ENCODE measurements at regions not wholly inside any gene's neighbourhood (a gene's known extent, or its start where the extent isn't known, plus 50 kb on each side); places are given as distances from the start of the nearest gene placed in this dataset.
"Not testable (repeated sequence)": the region's sequence is repeated elsewhere in the genome, so short reads cannot be mapped to it uniquely, and the experiment has no call there.

GRCh38 chr2:240240781-240241180, 100.3 kb upstream of the OTOS start:
- no peak for TF ChIP-seq CTCF (IDR thresholded peaks at IDR 0.05)

GRCh38 chr2:240241572-240241971, 101.1 kb upstream of the OTOS start:
- no peaks in the 10 kb centered on the region for H3K36me3 ChIP-seq (replicated peaks in 1 of 2; ENCODE audit: control insufficient read depth in 1 of 2, insufficient read depth in 2 of 2, low read length in 2 of 2)
- no CpG with 5 or more reads among the region's 2 CpGs for WGBS (ENCODE audit: insufficient coverage)
- no peak overlapping the region for H3K4me3 Mint-ChIP-seq
- peaks cover 0 to 8% (median 1%) of the 10 kb centered on the region in 7 donors for H3K9me3 Mint-ChIP-seq
- H3K79me2 ChIP-seq (ENCODE audit: insufficient read depth, low read length): no peaks in the 10 kb centered on the region
- no peak for TF ChIP-seq CTCF (IDR thresholded peaks at IDR 0.05)
- no peaks in the 10 kb centered on the region for H4K20me1 ChIP-seq (ENCODE audit: insufficient read depth, low read length)
- H3K4me3 ChIP-seq (replicated peaks in 1 of 3; ENCODE audit: low read depth in 2 of 3, low read length in 3 of 3): no peak overlapping the region
- no peak for DNase-seq
- H3K27ac Mint-ChIP-seq: no peak overlapping the region
- no peaks in the 10 kb centered on the region for H3K4me1 ChIP-seq (ENCODE audit: control insufficient read depth in 1 of 2, insufficient read depth in 2 of 2, low read length in 2 of 2)
- no peaks in the 10 kb centered on the region for H3K9me3 ChIP-seq (replicated peaks in 1 of 2; ENCODE audit: control insufficient read depth in 1 of 2, insufficient read depth in 1 of 2, low read length in 2 of 2)
- intact Hi-C loops (cut with micrococcal nuclease): no loop called here
- H3K27me3 ChIP-seq (ENCODE audit: control insufficient read depth in 2 of 2, insufficient read depth in 2 of 2, low read length in 2 of 2): no peaks in the 10 kb centered on the region
- no peak overlapping the region for H3K27ac ChIP-seq (ENCODE audit: low read depth in 1 of 2, low read length in 2 of 2)
- no peak overlapping the region for H2AFZ ChIP-seq (ENCODE audit: insufficient read depth, low read depth, low read length, poor library complexity, severe bottlenecking)
- H3K4me1 Mint-ChIP-seq: no peaks in the 10 kb centered on the region
- peaks cover 14 to 28% (median 17%) of the 10 kb centered on the region in 3 donors for H3K27me3 Mint-ChIP-seq (ENCODE audit: low read depth in 3 of 3)
- no peak overlapping the region for H3K4me2 ChIP-seq (replicated peaks; ENCODE audit: extremely low read depth, low read length, poor library complexity, severe bottlenecking)
- H3K36me3 Mint-ChIP-seq: no peaks in the 10 kb centered on the region
- no peak overlapping the region for H3K9ac ChIP-seq (ENCODE audit: insufficient read depth, low read length, poor library complexity, severe bottlenecking)

More at GRCh38 chr2:240240781-240241180, 100.3 kb upstream of the OTOS start:
- DNase-seq: no peak
- H3K36me3 ChIP-seq (replicated peaks in 1 of 2; ENCODE audit: control insufficient read depth in 1 of 2, insufficient read depth in 2 of 2, low read length in 2 of 2): no peaks in the 10 kb centered on the region
- no CpG with 5 or more reads among the region's 1 CpG for WGBS (ENCODE audit: insufficient coverage)
- Mint-ChIP-seq H3K9me3 (peaks cover 0 to 4% (median 0%) of the 10 kb centered on the region in 7 donors), H3K27ac (no peak overlapping the region), H3K27me3 (ENCODE audit: low read depth in 3 of 3) (peaks cover 13 to 29% (median 16%) of the 10 kb centered on the region in 3 donors), H3K36me3 (no peaks in the 10 kb centered on the region), H3K4me3 (no peak overlapping the region), H3K4me1 (no peaks in the 10 kb centered on the region)
- no peaks in the 10 kb centered on the region for H3K79me2 ChIP-seq (ENCODE audit: insufficient read depth, low read length)
- no peaks in the 10 kb centered on the region for H3K9me3 ChIP-seq (replicated peaks in 1 of 2; ENCODE audit: control insufficient read depth in 1 of 2, insufficient read depth in 1 of 2, low read length in 2 of 2)
- no peak overlapping the region for H2AFZ ChIP-seq (ENCODE audit: insufficient read depth, low read depth, low read length, poor library complexity, severe bottlenecking)
- H3K27me3 ChIP-seq (ENCODE audit: control insufficient read depth in 2 of 2, insufficient read depth in 2 of 2, low read length in 2 of 2): no peaks in the 10 kb centered on the region
- H3K9ac ChIP-seq (ENCODE audit: insufficient read depth, low read length, poor library complexity, severe bottlenecking): no peak overlapping the region
- no peak overlapping the region for H3K4me3 ChIP-seq (replicated peaks in 1 of 3; ENCODE audit: low read depth in 2 of 3, low read length in 3 of 3)
- no peak overlapping the region for H3K27ac ChIP-seq (ENCODE audit: low read depth in 1 of 2, low read length in 2 of 2)
- no peaks in the 10 kb centered on the region for H4K20me1 ChIP-seq (ENCODE audit: insufficient read depth, low read length)
- intact Hi-C loops (cut with micrococcal nuclease): no loop called here
- no peak overlapping the region for H3K4me2 ChIP-seq (replicated peaks; ENCODE audit: extremely low read depth, low read length, poor library complexity, severe bottlenecking)
- no peaks in the 10 kb centered on the region for H3K4me1 ChIP-seq (ENCODE audit: control insufficient read depth in 1 of 2, insufficient read depth in 2 of 2, low read length in 2 of 2)

- H3K9ac ChIP-seq (ENCODE audit: insufficient read depth, low read length, poor library complexity, severe bottlenecking); H3K79me2 ChIP-seq (ENCODE audit: insufficient read depth, low read length); H3K4me1 Mint-ChIP-seq; intact Hi-C loops (cut with micrococcal nuclease); H3K9me3 ChIP-seq (replicated peaks in 1 of 2; ENCODE audit: control insufficient read depth in 1 of 2, insufficient read depth in 1 of 2, low read length in 2 of 2); H4K20me1 ChIP-seq (ENCODE audit: insufficient read depth, low read length); H3K4me2 ChIP-seq (replicated peaks; ENCODE audit: extremely low read depth, low read length, poor library complexity, severe bottlenecking); H3K36me3 ChIP-seq (replicated peaks in 1 of 2; ENCODE audit: control insufficient read depth in 1 of 2, insufficient read depth in 2 of 2, low read length in 2 of 2); H3K4me3 ChIP-seq (replicated peaks in 1 of 3; ENCODE audit: low read depth in 2 of 3, low read length in 3 of 3); H3K27me3 ChIP-seq (ENCODE audit: control insufficient read depth in 2 of 2, insufficient read depth in 2 of 2, low read length in 2 of 2); DNase-seq; H3K27ac Mint-ChIP-seq; H2AFZ ChIP-seq (ENCODE audit: insufficient read depth, low read depth, low read length, poor library complexity, severe bottlenecking); H3K4me3 Mint-ChIP-seq; H3K36me3 Mint-ChIP-seq; H3K4me1 ChIP-seq (ENCODE audit: control insufficient read depth in 1 of 2, insufficient read depth in 2 of 2, low read length in 2 of 2); H3K27ac ChIP-seq (ENCODE audit: low read depth in 1 of 2, low read length in 2 of 2): not testable (repeated sequence)
- Mint-ChIP-seq H3K9me3 (peaks cover 0 to 12% (median 2%) of the 10 kb centered on the region in 7 donors), H3K27me3 (ENCODE audit: low read depth in 3 of 3) (peaks cover 17 to 24% (median 18%) of the 10 kb centered on the region in 3 donors)
- 88% methylated on average over 3 of the region's 12 CpGs for WGBS (ENCODE audit: insufficient coverage)
These were observed 102.6 kb upstream of the OTOS start for GRCh38 chr2:240243049-240243448.

All from CD14-positive monocyte (primary cell).